Activated naive CD8-positive, alpha-beta T cell treated with anti-CD3 and anti-CD28 coated beads, Interleukin-2, amount 10 ng/mL, durations not matched to agents 7 days and 5 days (primary cell): ENCODE measurements at regions not wholly inside any gene's neighbourhood (a gene's known extent, or its start where the extent isn't known, plus 50 kb on each side); places are given as distances from the start of the nearest gene placed in this dataset.

Experiments used
- ATAC-seq: fragments of 150-1000 bp; cut with Tn5 transposase; one replicate; pipeline ENCODE4 v1.10.0; 2021; ENCODE audit warnings: low read depth, moderate library complexity
- POLR2A ChIA-PET: fragments of 350-600 bp; sonication (Branson Sonifier 250); formaldehyde crosslinking; loops from one replicate; lab custom pipeline; 2021; ENCODE audit warnings: antibody characterized with exemption; lab: Charles Lee
- DNase-seq: peaks from one replicate; pipeline ENCODE4 v3.0.0; 2021
- H3K27ac Mint-ChIP-seq: one replicate; pipeline ENCODE4 v1.8.0; 2022; ENCODE audit warnings: mild to moderate bottlenecking, mixed read lengths
- H3K27me3 Mint-ChIP-seq: one replicate; pipeline ENCODE4 v1.8.0; 2022; ENCODE audit warnings: mild to moderate bottlenecking, moderate library complexity, mixed read lengths
- H3K36me3 Mint-ChIP-seq: one replicate; pipeline ENCODE4 v1.8.0; 2021; ENCODE audit warnings: mild to moderate bottlenecking, mixed read lengths
- H3K4me1 Mint-ChIP-seq: one replicate; pipeline ENCODE4 v1.8.0; 2021; ENCODE audit warnings: mixed read lengths
- H3K4me3 Mint-ChIP-seq: one replicate; pipeline ENCODE4 v1.8.0; 2022; ENCODE audit warnings: mild to moderate bottlenecking, moderate library complexity, mixed read lengths
- H3K9me3 Mint-ChIP-seq: one replicate; pipeline ENCODE4 v1.8.0; 2021; ENCODE audit warnings: mixed read lengths

GRCh38 chr5:124870070-124870469 is 123.6 kb upstream of the ZNF608 start:
- ATAC-seq, result no peak

GRCh38 chr5:124871303-124871702 is 124.9 kb upstream of the ZNF608 start:
- ATAC-seq (no peak), DNase-seq (no peak)
- POLR2A ChIA-PET, result no interaction called here
- Mint-ChIP-seq H3K4me1 (peaks cover 7% of the 10 kb centered on the region), H3K4me3 (no peak overlapping the region), H3K9me3 (peaks cover 3% of the 10 kb centered on the region), H3K36me3 (no peaks in the 10 kb centered on the region), H3K27ac (no peak overlapping the region), H3K27me3 (no peaks in the 10 kb centered on the region)

More at GRCh38 chr5:124870070-124870469, 123.6 kb upstream of the ZNF608 start:
- POLR2A ChIA-PET, result no interaction called here
- no peak for DNase-seq
- peaks cover 4% of the 10 kb centered on the region for H3K9me3 Mint-ChIP-seq
- peaks cover 3% of the 10 kb centered on the region for H3K27me3 Mint-ChIP-seq
- H3K36me3 Mint-ChIP-seq, result no peaks in the 10 kb centered on the region
- H3K4me1 Mint-ChIP-seq, result peaks cover 7% of the 10 kb centered on the region
- H3K27ac Mint-ChIP-seq, result no peak overlapping the region
- no peak overlapping the region for H3K4me3 Mint-ChIP-seq

- Mint-ChIP-seq H3K36me3 (no peaks in the 10 kb centered on the region), H3K4me3 (no peak overlapping the region), H3K27me3 (no peaks in the 10 kb centered on the region), H3K27ac (no peak overlapping the region), H3K9me3 (peaks cover 3% of the 10 kb centered on the region), H3K4me1 (peaks cover 2% of the 10 kb centered on the region)
- DNase-seq, result no peak
- POLR2A ChIA-PET, result no interaction called here
- no peak for ATAC-seq
Measured at GRCh38 chr5:124872086-124872485, 125.6 kb upstream of the ZNF608 start.

- H3K4me1 Mint-ChIP-seq, result no peaks in the 10 kb centered on the region
- no peak for ATAC-seq
- no peak for DNase-seq
- H3K36me3 Mint-ChIP-seq, result no peaks in the 10 kb centered on the region
- H3K4me3 Mint-ChIP-seq, result no peak overlapping the region
- POLR2A ChIA-PET, result no interaction called here
- peaks cover 3% of the 10 kb centered on the region for H3K9me3 Mint-ChIP-seq
- H3K27me3 Mint-ChIP-seq, result no peaks in the 10 kb centered on the region
- no peak overlapping the region for H3K27ac Mint-ChIP-seq
Measured at GRCh38 chr5:124872615-124873014, 126.2 kb upstream of the ZNF608 start.

GRCh38 chr5:124873188-124873587 is 126.7 kb upstream of the ZNF608 start:
- Mint-ChIP-seq H3K27me3 (no peaks in the 10 kb centered on the region), H3K4me1 (no peaks in the 10 kb centered on the region), H3K9me3 (peaks cover 3% of the 10 kb centered on the region), H3K27ac (no peak overlapping the region), H3K4me3 (no peak overlapping the region), H3K36me3 (no peaks in the 10 kb centered on the region)
- DNase-seq (no peak), ATAC-seq (no peak)
- POLR2A ChIA-PET, result no interaction called here

- no peak overlapping the region for H3K27ac Mint-ChIP-seq
- no peaks in the 10 kb centered on the region for H3K4me1 Mint-ChIP-seq
- H3K9me3 Mint-ChIP-seq, result peaks cover 3% of the 10 kb centered on the region
- POLR2A ChIA-PET, result no interaction called here
- no peak for ATAC-seq
- H3K36me3 Mint-ChIP-seq, result no peaks in the 10 kb centered on the region
- no peaks in the 10 kb centered on the region for H3K27me3 Mint-ChIP-seq
- DNase-seq, result no peak
- no peak overlapping the region for H3K4me3 Mint-ChIP-seq
Measured at GRCh38 chr5:124873713-124874112, 127.3 kb upstream of the ZNF608 start.

- no peak overlapping the region for H3K4me3 Mint-ChIP-seq
- DNase-seq, result no peak
- H3K9me3 Mint-ChIP-seq, result peaks cover 3% of the 10 kb centered on the region
- H3K27ac Mint-ChIP-seq, result no peak overlapping the region
- no peaks in the 10 kb centered on the region for H3K36me3 Mint-ChIP-seq
- H3K4me1 Mint-ChIP-seq, result no peaks in the 10 kb centered on the region
- ATAC-seq, result no peak
- H3K27me3 Mint-ChIP-seq, result no peaks in the 10 kb centered on the region
- POLR2A ChIA-PET, result no interaction called here
Measured at GRCh38 chr5:124876566-124876965, 130.1 kb upstream of the ZNF608 start.

GRCh38 chr5:124876983-124877382 is 130.5 kb upstream of the ZNF608 start:
- ATAC-seq (no peak), DNase-seq (no peak)
- Mint-ChIP-seq H3K36me3 (no peaks in the 10 kb centered on the region), H3K4me1 (no peaks in the 10 kb centered on the region), H3K27ac (no peak overlapping the region), H3K4me3 (no peak overlapping the region), H3K27me3 (no peaks in the 10 kb centered on the region), H3K9me3 (peaks cover 3% of the 10 kb centered on the region)
- POLR2A ChIA-PET, result no interaction called here

- no peak for DNase-seq
- Mint-ChIP-seq H3K4me1 (no peaks in the 10 kb centered on the region), H3K27ac (no peak overlapping the region), H3K36me3 (no peaks in the 10 kb centered on the region), H3K4me3 (no peak overlapping the region), H3K27me3 (no peaks in the 10 kb centered on the region), H3K9me3 (peaks cover 3% of the 10 kb centered on the region)
- POLR2A ChIA-PET, result no interaction called here
- no peak for ATAC-seq
Measured at GRCh38 chr5:124877501-124878146, 131.2 kb upstream of the ZNF608 start.

- Mint-ChIP-seq H3K27me3 (no peaks in the 10 kb centered on the region), H3K36me3 (no peaks in the 10 kb centered on the region), H3K9me3 (peaks cover 3% of the 10 kb centered on the region), H3K27ac (no peak overlapping the region), H3K4me3 (no peak overlapping the region), H3K4me1 (no peaks in the 10 kb centered on the region)
- POLR2A ChIA-PET, result no interaction called here
- DNase-seq, result no peak
- ATAC-seq, result no peak
Measured at GRCh38 chr5:124878583-124879342, 132.3 kb upstream of the ZNF608 start.

GRCh38 chr5:124880903-124881697 is 134.7 kb upstream of the ZNF608 start:
- no peak overlapping the region for H3K4me3 Mint-ChIP-seq
- DNase-seq, result no peak
- no peaks in the 10 kb centered on the region for H3K27me3 Mint-ChIP-seq
- ATAC-seq, result no peak
- POLR2A ChIA-PET, result no interaction called here
- H3K9me3 Mint-ChIP-seq, result no peaks in the 10 kb centered on the region
- H3K27ac Mint-ChIP-seq, result no peak overlapping the region
- H3K36me3 Mint-ChIP-seq, result no peaks in the 10 kb centered on the region
- H3K4me1 Mint-ChIP-seq, result no peaks in the 10 kb centered on the region

- H3K27ac Mint-ChIP-seq, result no peak overlapping the region
- DNase-seq (no peak), ATAC-seq (no peak)
- POLR2A ChIA-PET, result no interaction called here
- no peaks in the 10 kb centered on the region for H3K9me3 Mint-ChIP-seq
- H3K36me3 Mint-ChIP-seq, result no peaks in the 10 kb centered on the region
- H3K4me1 Mint-ChIP-seq, result no peaks in the 10 kb centered on the region
- no peak overlapping the region for H3K4me3 Mint-ChIP-seq
- no peaks in the 10 kb centered on the region for H3K27me3 Mint-ChIP-seq
Measured at GRCh38 chr5:124883681-124884080, 137.2 kb upstream of the ZNF608 start.

- H3K9me3 Mint-ChIP-seq, result no peaks in the 10 kb centered on the region
- no peaks in the 10 kb centered on the region for H3K27me3 Mint-ChIP-seq
- H3K27ac Mint-ChIP-seq, result no peak overlapping the region
- no peaks in the 10 kb centered on the region for H3K4me1 Mint-ChIP-seq
- POLR2A ChIA-PET, result no interaction called here
- ATAC-seq (no peak), DNase-seq (no peak)
- no peak overlapping the region for H3K4me3 Mint-ChIP-seq
- no peaks in the 10 kb centered on the region for H3K36me3 Mint-ChIP-seq
Measured at GRCh38 chr5:124884114-124884513, 137.7 kb upstream of the ZNF608 start.

- Mint-ChIP-seq H3K9me3 (no peaks in the 10 kb centered on the region), H3K27ac (no peak overlapping the region), H3K27me3 (peaks cover 2% of the 10 kb centered on the region), H3K36me3 (no peaks in the 10 kb centered on the region), H3K4me3 (no peak overlapping the region), H3K4me1 (no peaks in the 10 kb centered on the region)
- POLR2A ChIA-PET, result no interaction called here
- ATAC-seq (no peak), DNase-seq (no peak)
Measured at GRCh38 chr5:124885490-124885889, 139.1 kb upstream of the ZNF608 start.
